ENCODE measurements at regions not wholly inside any gene's neighbourhood (a gene's known extent, or its start where the extent isn't known, plus 50 kb on each side); places are given as distances from the start of the nearest gene placed in this dataset.
"Not testable (repeated sequence)": the region's sequence is repeated elsewhere in the genome, so short reads cannot be mapped to it uniquely, and the experiment has no call there.

- H3K27me3 Mint-ChIP-seq: no peaks in the 10 kb centered on the region
- no peak overlapping the region for H3K4me3 Mint-ChIP-seq
- no peaks in the 10 kb centered on the region for H3K36me3 Mint-ChIP-seq (ENCODE audit: low read depth)
- H3K27ac Mint-ChIP-seq: no peak overlapping the region
- H3K4me1 Mint-ChIP-seq (ENCODE audit: low read depth): no peaks in the 10 kb centered on the region
- H3K9me3 Mint-ChIP-seq: no peaks in the 10 kb centered on the region
Measured at GRCh38 chr4:55028196-55028595, 97.2 kb downstream of the KDR start.

- no peaks in the 10 kb centered on the region for H3K36me3 Mint-ChIP-seq (ENCODE audit: low read depth)
- no peak overlapping the region for H3K27ac Mint-ChIP-seq
- no peaks in the 10 kb centered on the region for H3K9me3 Mint-ChIP-seq
- no peaks in the 10 kb centered on the region for H3K27me3 Mint-ChIP-seq
- H3K4me1 Mint-ChIP-seq (ENCODE audit: low read depth): no peaks in the 10 kb centered on the region
- no peak overlapping the region for H3K4me3 Mint-ChIP-seq
Measured at GRCh38 chr4:55027596-55027995, 97.8 kb downstream of the KDR start.

GRCh38 chr4:55025456-55025855 is 99.9 kb downstream of the KDR start:
- not testable (repeated sequence) for H3K27me3 Mint-ChIP-seq; H3K36me3 Mint-ChIP-seq (ENCODE audit: low read depth); H3K4me3 Mint-ChIP-seq; H3K27ac Mint-ChIP-seq; H3K4me1 Mint-ChIP-seq (ENCODE audit: low read depth); H3K9me3 Mint-ChIP-seq

GRCh38 chr4:55023030-55023429 is 102.4 kb downstream of the KDR start:
- Mint-ChIP-seq H3K4me1 (ENCODE audit: low read depth) (no peaks in the 10 kb centered on the region), H3K27me3 (peaks cover 18% of the 10 kb centered on the region), H3K36me3 (ENCODE audit: low read depth) (no peaks in the 10 kb centered on the region), H3K27ac (no peak overlapping the region), H3K4me3 (no peak overlapping the region), H3K9me3 (no peaks in the 10 kb centered on the region)

GRCh38 chr4:55021214-55021613 is 104.2 kb downstream of the KDR start:
- Mint-ChIP-seq H3K4me3 (no peak overlapping the region), H3K9me3 (no peaks in the 10 kb centered on the region), H3K4me1 (ENCODE audit: low read depth) (no peaks in the 10 kb centered on the region)

GRCh38 chr4:55020131-55020530 is 105.3 kb downstream of the KDR start:
- Mint-ChIP-seq H3K4me1 (ENCODE audit: low read depth) (no peaks in the 10 kb centered on the region), H3K36me3 (ENCODE audit: low read depth) (no peaks in the 10 kb centered on the region), H3K27ac (no peak overlapping the region), H3K4me3 (no peak overlapping the region), H3K27me3 (peaks cover 18% of the 10 kb centered on the region), H3K9me3 (no peaks in the 10 kb centered on the region)

More at GRCh38 chr4:55021214-55021613, 104.2 kb downstream of the KDR start:
- Mint-ChIP-seq H3K36me3 (ENCODE audit: low read depth) (no peaks in the 10 kb centered on the region), H3K27ac (no peak overlapping the region), H3K27me3 (peaks cover 18% of the 10 kb centered on the region)

- Mint-ChIP-seq H3K9me3 (no peaks in the 10 kb centered on the region), H3K27me3 (peaks cover 18% of the 10 kb centered on the region), H3K36me3 (ENCODE audit: low read depth) (no peaks in the 10 kb centered on the region), H3K27ac (no peak overlapping the region), H3K4me3 (no peak overlapping the region), H3K4me1 (ENCODE audit: low read depth) (no peaks in the 10 kb centered on the region)
Measured at GRCh38 chr4:55018978-55019377, 106.4 kb downstream of the KDR start.

GRCh38 chr4:55018521-55018920 is 106.9 kb downstream of the KDR start:
- no peaks in the 10 kb centered on the region for H3K9me3 Mint-ChIP-seq
- no peaks in the 10 kb centered on the region for H3K4me1 Mint-ChIP-seq (ENCODE audit: low read depth)
- no peak overlapping the region for H3K4me3 Mint-ChIP-seq
- no peaks in the 10 kb centered on the region for H3K36me3 Mint-ChIP-seq (ENCODE audit: low read depth)
- H3K27ac Mint-ChIP-seq: no peak overlapping the region
- H3K27me3 Mint-ChIP-seq: peaks cover 18% of the 10 kb centered on the region

GRCh38 chr4:55017406-55017805 is 108.0 kb downstream of the KDR start:
- H3K27me3 Mint-ChIP-seq: peaks cover 18% of the 10 kb centered on the region
- no peaks in the 10 kb centered on the region for H3K36me3 Mint-ChIP-seq (ENCODE audit: low read depth)
- no peaks in the 10 kb centered on the region for H3K4me1 Mint-ChIP-seq (ENCODE audit: low read depth)
- H3K9me3 Mint-ChIP-seq: no peaks in the 10 kb centered on the region
- no peak overlapping the region for H3K4me3 Mint-ChIP-seq
- no peak overlapping the region for H3K27ac Mint-ChIP-seq

- no peaks in the 10 kb centered on the region for H3K4me1 Mint-ChIP-seq (ENCODE audit: low read depth)
- H3K9me3 Mint-ChIP-seq: no peaks in the 10 kb centered on the region
- H3K27ac Mint-ChIP-seq: no peak overlapping the region
- H3K27me3 Mint-ChIP-seq: peaks cover 15% of the 10 kb centered on the region
- H3K4me3 Mint-ChIP-seq: no peak overlapping the region
- H3K36me3 Mint-ChIP-seq (ENCODE audit: low read depth): no peaks in the 10 kb centered on the region
Measured at GRCh38 chr4:55016131-55016530, 109.3 kb downstream of the KDR start.

GRCh38 chr4:55014876-55015275 is 110.5 kb downstream of the KDR start:
- no peak overlapping the region for H3K4me3 Mint-ChIP-seq

GRCh38 chr4:55013431-55013955 is 111.9 kb downstream of the KDR start:
- H3K4me1 Mint-ChIP-seq (ENCODE audit: low read depth): no peaks in the 10 kb centered on the region
- H3K27me3 Mint-ChIP-seq: no peaks in the 10 kb centered on the region
- no peak overlapping the region for H3K4me3 Mint-ChIP-seq
- no peak overlapping the region for H3K27ac Mint-ChIP-seq
- no peaks in the 10 kb centered on the region for H3K9me3 Mint-ChIP-seq
- no peaks in the 10 kb centered on the region for H3K36me3 Mint-ChIP-seq (ENCODE audit: low read depth)

More at GRCh38 chr4:55014876-55015275, 110.5 kb downstream of the KDR start:
- Mint-ChIP-seq H3K36me3 (ENCODE audit: low read depth) (no peaks in the 10 kb centered on the region), H3K27me3 (peaks cover 10% of the 10 kb centered on the region), H3K9me3 (no peaks in the 10 kb centered on the region), H3K27ac (no peak overlapping the region), H3K4me1 (ENCODE audit: low read depth) (no peaks in the 10 kb centered on the region)

- Mint-ChIP-seq H3K27me3 (peaks cover under 1% of the 10 kb centered on the region), H3K27ac (no peak overlapping the region), H3K36me3 (ENCODE audit: low read depth) (no peaks in the 10 kb centered on the region), H3K9me3 (no peaks in the 10 kb centered on the region), H3K4me1 (ENCODE audit: low read depth) (no peaks in the 10 kb centered on the region), H3K4me3 (no peak overlapping the region)
Measured at GRCh38 chr4:55012363-55013230, 112.8 kb downstream of the KDR start.

GRCh38 chr4:55011761-55012160 is 113.6 kb downstream of the KDR start:
- H3K4me3 Mint-ChIP-seq: no peak overlapping the region
- no peaks in the 10 kb centered on the region for H3K4me1 Mint-ChIP-seq (ENCODE audit: low read depth)
- H3K27ac Mint-ChIP-seq: no peak overlapping the region

GRCh38 chr4:55010550-55010949 is 114.8 kb downstream of the KDR start:
- H3K27me3 Mint-ChIP-seq: peaks cover 3% of the 10 kb centered on the region
- no peaks in the 10 kb centered on the region for H3K4me1 Mint-ChIP-seq (ENCODE audit: low read depth)
- H3K4me3 Mint-ChIP-seq: no peak overlapping the region
- no peak overlapping the region for H3K27ac Mint-ChIP-seq
- no peaks in the 10 kb centered on the region for H3K36me3 Mint-ChIP-seq (ENCODE audit: low read depth)
- H3K9me3 Mint-ChIP-seq: no peaks in the 10 kb centered on the region

More at GRCh38 chr4:55011761-55012160, 113.6 kb downstream of the KDR start:
- no peaks in the 10 kb centered on the region for H3K9me3 Mint-ChIP-seq
- no peaks in the 10 kb centered on the region for H3K36me3 Mint-ChIP-seq (ENCODE audit: low read depth)
- peaks cover 3% of the 10 kb centered on the region for H3K27me3 Mint-ChIP-seq

Measured in stimulated activated naive CD8-positive, alpha-beta T cell treated with anti-CD3 and anti-CD28 coated beads, Interleukin-15, Interleukin-2, amounts not matched to agents 100 ng/mL and 50 ng/mL, for 24 hours (primary cell).